Esophagus squamous epithelium (tissue), 4 donors: ENCODE measurements at regions not wholly inside any gene's neighbourhood (a gene's known extent, or its start where the extent isn't known, plus 50 kb on each side); places are given as distances from the start of the nearest gene placed in this dataset.

Source experiments
- CTCF ChIP-seq, 6 experiments: fragments of 450-650 bp in 4 of 6; fragments of 200-600 bp in 2 of 6; sonication (generic) in 2 of 6; IDR thresholded peaks; one replicate each; pipeline ENCODE4 v1.5.1; 2016 to 2019; ENCODE audit warnings: antibody characterized with exemption in 6 of 6, mild to moderate bottlenecking in 4 of 6, moderate library complexity in 4 of 6
- POLR2A ChIP-seq, 4 donors: fragments of 450-650 bp; IDR thresholded peaks; one replicate each; pipeline ENCODE4 v1.6.1; 2017; ENCODE audit warnings: antibody characterized with exemption in 4 of 4, mild to moderate bottlenecking in 4 of 4, moderate library complexity in 3 of 4

GRCh38 chr21:16309250-16309971 is 579.6 kb downstream of the USP25 start:
- TF ChIP-seq CTCF (IDR thresholded peaks at IDR 0.05) (no peak), POLR2A (IDR thresholded peaks at IDR 0.05) (no peak)
